ENCODE measurements at regions not wholly inside any gene's neighbourhood (a gene's known extent, or its start where the extent isn't known, plus 50 kb on each side); places are given as distances from the start of the nearest gene placed in this dataset.

GRCh38 chr15:69801144-69801543 lies 296.6 kb downstream of the TLE3 start:
- H3K27me3 ChIP-seq = no peaks in the 10 kb centered on the region
- intact Hi-C loops (cut with DNase I; ENCODE audit: low total_unique reads) = no loop called here

DNA sequence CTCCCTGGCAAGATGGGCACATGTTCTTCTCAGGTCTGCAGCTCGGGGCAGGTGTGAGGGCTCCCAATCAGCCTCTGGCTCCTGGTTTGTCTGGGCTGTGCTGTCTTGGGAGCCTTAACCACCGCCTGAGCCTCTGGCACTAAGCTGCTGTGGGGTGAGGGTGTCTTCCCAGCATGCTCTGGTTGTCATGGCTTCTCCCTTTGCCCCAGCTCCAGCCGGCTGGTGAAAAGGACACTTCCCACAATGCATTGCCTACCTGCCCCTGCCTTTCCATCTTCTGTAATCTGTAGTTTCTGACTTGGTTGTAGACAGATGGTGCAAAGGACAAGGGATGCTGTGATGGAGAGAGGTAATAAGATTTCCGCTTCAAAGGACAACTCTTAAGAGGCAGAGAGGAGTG lies 295.3 kb downstream of the TLE3 start:
- Histone ChIP-seq H3K4me1 (no peaks in the 10 kb centered on the region), H3K27ac (no peak overlapping the region), H3K36me3 (no peaks in the 10 kb centered on the region), H3K9me3 (no peaks in the 10 kb centered on the region), H3K27me3 (no peaks in the 10 kb centered on the region), H3K4me3 (no peak overlapping the region)
- no peak for TF ChIP-seq POLR2A (IDR thresholded peaks at IDR 0.05)
- TF ChIP-seq POLR2AphosphoS5 (IDR thresholded peaks at IDR 0.05) = no peak
- no peak for TF ChIP-seq CTCF (IDR thresholded peaks at IDR 0.05)
- DNase-seq (ENCODE audit: low spot score in 2 of 2) = no peak
- intact Hi-C loops (cut with DNase I; ENCODE audit: low total_unique reads) = no loop called here

More at GRCh38 chr15:69801144-69801543, 296.6 kb downstream of the TLE3 start:
- H3K9me3 ChIP-seq = no peaks in the 10 kb centered on the region
- no peak overlapping the region for H3K4me3 ChIP-seq
- H3K27ac ChIP-seq = no peak overlapping the region
- no peaks in the 10 kb centered on the region for H3K4me1 ChIP-seq
- no peak for TF ChIP-seq CTCF (IDR thresholded peaks at IDR 0.05)
- TF ChIP-seq POLR2A (IDR thresholded peaks at IDR 0.05) = no peak
- TF ChIP-seq POLR2AphosphoS5 (IDR thresholded peaks at IDR 0.05) = no peak
- DNase-seq (ENCODE audit: low spot score in 2 of 2) = no peak
- no peaks in the 10 kb centered on the region for H3K36me3 ChIP-seq

DNA sequence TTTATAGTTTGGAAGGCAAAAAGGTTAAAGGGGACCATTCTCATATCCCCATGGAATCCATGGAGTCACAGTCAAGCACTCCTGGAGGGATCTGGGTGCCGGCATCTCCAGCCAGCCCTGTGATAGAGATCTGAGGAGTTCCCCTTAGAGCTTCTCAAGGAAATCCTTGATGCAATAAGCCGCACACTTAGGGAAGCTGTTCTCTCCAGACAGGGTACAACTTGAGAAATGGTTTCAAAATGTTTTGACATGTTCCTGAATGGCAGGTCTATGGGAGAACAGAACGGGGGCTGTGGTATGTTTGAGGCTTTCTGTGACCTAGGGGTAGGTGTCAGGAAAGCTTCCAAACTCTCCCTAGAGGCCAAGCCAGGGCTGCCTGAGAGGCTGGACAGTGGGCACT lies 292.9 kb downstream of the TLE3 start:
- Histone ChIP-seq H3K4me3 (no peak overlapping the region), H3K4me1 (no peaks in the 10 kb centered on the region), H3K27ac (no peak overlapping the region), H3K27me3 (no peaks in the 10 kb centered on the region), H3K9me3 (no peaks in the 10 kb centered on the region), H3K36me3 (no peaks in the 10 kb centered on the region)
- no peak for TF ChIP-seq CTCF (IDR thresholded peaks at IDR 0.05)
- no peak for TF ChIP-seq POLR2AphosphoS5 (IDR thresholded peaks at IDR 0.05)
- TF ChIP-seq POLR2A (IDR thresholded peaks at IDR 0.05) = no peak
- DNase-seq (ENCODE audit: low spot score in 2 of 2) = no peak
- intact Hi-C loops (cut with DNase I; ENCODE audit: low total_unique reads) = no loop called here

DNA sequence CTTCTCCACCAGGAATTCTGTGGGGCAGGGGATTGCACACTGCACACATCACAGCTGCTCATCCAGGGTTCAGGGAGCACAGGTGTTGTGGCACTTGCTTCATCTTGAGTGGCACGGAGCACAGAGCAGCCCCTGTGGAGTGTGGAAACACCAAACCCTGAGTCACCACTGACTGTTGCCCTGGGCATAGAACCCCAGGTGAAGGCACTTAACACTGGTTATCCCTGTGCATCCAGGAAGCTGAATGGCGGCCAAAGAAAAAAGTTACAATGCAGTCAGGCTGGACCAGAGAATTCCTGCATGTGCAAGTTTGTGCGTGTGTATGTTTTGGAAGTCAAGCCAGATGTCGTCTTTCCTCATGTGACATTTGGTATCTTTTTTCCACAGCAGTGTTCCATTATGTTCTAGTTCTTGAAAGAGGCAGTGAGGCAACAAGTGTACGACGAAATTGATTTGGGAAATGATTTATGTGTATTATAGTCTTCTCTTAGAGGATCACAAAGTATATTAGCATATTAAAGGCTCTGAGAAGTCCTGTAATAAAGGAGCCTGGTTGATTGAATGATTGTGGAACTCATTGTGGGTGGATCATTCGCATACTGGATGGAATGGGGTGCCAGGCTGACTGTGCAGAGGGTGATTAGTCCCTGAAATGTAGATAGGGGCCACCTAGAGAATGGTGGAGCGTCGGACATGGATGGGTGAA lies 292.3 kb downstream of the TLE3 start:
- Histone ChIP-seq H3K27ac (no peak overlapping the region), H3K4me3 (no peak overlapping the region), H3K9me3 (no peaks in the 10 kb centered on the region), H3K27me3 (no peaks in the 10 kb centered on the region), H3K36me3 (no peaks in the 10 kb centered on the region), H3K4me1 (no peaks in the 10 kb centered on the region)
- TF ChIP-seq POLR2AphosphoS5 (IDR thresholded peaks at IDR 0.05) (peak in 1 of 3 donors; percentile 36), CTCF (IDR thresholded peaks at IDR 0.05) (no peak), POLR2A (IDR thresholded peaks at IDR 0.05) (no peak)
- intact Hi-C loops (cut with DNase I; ENCODE audit: low total_unique reads) = no loop called here
- peak in 1 of 2 donors; percentile 63 for DNase-seq (ENCODE audit: low spot score in 2 of 2)

GRCh38 chr15:69806287-69806915 lies 291.3 kb downstream of the TLE3 start:
- TF ChIP-seq POLR2A (IDR thresholded peaks at IDR 0.05) (no peak), POLR2AphosphoS5 (IDR thresholded peaks at IDR 0.05) (no peak), CTCF (IDR thresholded peaks at IDR 0.05) (no peak)
- H3K4me1 ChIP-seq = no peaks in the 10 kb centered on the region
- H3K27ac ChIP-seq = no peak overlapping the region
- H3K36me3 ChIP-seq = no peaks in the 10 kb centered on the region
- intact Hi-C loops (cut with DNase I; ENCODE audit: low total_unique reads) = no loop called here
- H3K9me3 ChIP-seq = no peaks in the 10 kb centered on the region
- no peak overlapping the region for H3K4me3 ChIP-seq
- DNase-seq (ENCODE audit: low spot score in 2 of 2) = no peak
- no peaks in the 10 kb centered on the region for H3K27me3 ChIP-seq
